GM23338 (cell line): ENCODE measurements at regions not wholly inside any gene's neighbourhood (a gene's known extent, or its start where the extent isn't known, plus 50 kb on each side); places are given as distances from the start of the nearest gene placed in this dataset.

Experiments
- ATAC-seq: fragments of 200-7000 bp; cut with Tn5 transposase; 3 replicates; pipeline ENCODE4 v1.9.1; 2020
- DNase-seq: peaks from one replicate; pipeline ENCODE4 v3.0.0-alpha.2; 2015; ENCODE audit warnings: low spot score
- H2AFZ ChIP-seq: fragments of 200-600 bp; sonication (generic); 2 replicates; pipeline ENCODE4 v1.8.0; 2016; ENCODE audit warnings: antibody characterized with exemption, mild to moderate bottlenecking, moderate library complexity
- H3F3A ChIP-seq: fragments of 200-600 bp; sonication (generic); replicated peaks from 2 replicates; pipeline ENCODE4 v1.8.0; 2017; ENCODE audit warnings: antibody characterized with exemption, mixed run types, low read depth
- H3K27ac ChIP-seq: fragments of 200-600 bp; sonication (generic); 2 replicates; pipeline ENCODE4 v1.6.1; 2016; ENCODE audit warnings: low read depth
- H3K27me3 ChIP-seq: fragments of 200-600 bp; sonication (generic); 2 replicates; pipeline ENCODE4 v1.8.0; 2016; ENCODE audit warnings: mild to moderate bottlenecking, mixed run types, moderate library complexity; ENCODE audit not compliant: insufficient read depth
- H3K36me3 ChIP-seq: fragments of 200-600 bp; sonication (generic); 2 replicates; pipeline ENCODE4 v1.8.0; 2016; ENCODE audit warnings: mild to moderate bottlenecking; ENCODE audit not compliant: insufficient read depth
- H3K4me1 ChIP-seq: fragments of 200-600 bp; sonication (generic); 2 replicates; pipeline ENCODE4 v1.8.0; 2016; ENCODE audit warnings: mild to moderate bottlenecking, moderate library complexity; ENCODE audit not compliant: insufficient read depth
- H3K4me2 ChIP-seq: fragments of 200-600 bp; sonication (generic); 2 replicates; pipeline ENCODE4 v1.7.1; 2017; ENCODE audit warnings: mixed run types
- H3K4me3 ChIP-seq: fragments of 200-600 bp; sonication (generic); 2 replicates; pipeline ENCODE4 v1.6.1; 2016; ENCODE audit warnings: mixed run types
- H3K79me2 ChIP-seq: fragments of 200-600 bp; sonication (generic); replicated peaks from 2 replicates; pipeline ENCODE4 v1.8.0; 2017; ENCODE audit warnings: mild to moderate bottlenecking; ENCODE audit not compliant: insufficient read depth
- H3K9me2 ChIP-seq: fragments of 200-600 bp; sonication (generic); 2 replicates; pipeline ENCODE4 v1.8.0; 2017; ENCODE audit not compliant: insufficient read depth
- H4K20me1 ChIP-seq: fragments of 200-600 bp; sonication (generic); replicated peaks from 2 replicates; pipeline ENCODE4 v1.8.0; 2017; ENCODE audit warnings: mild to moderate bottlenecking; ENCODE audit not compliant: insufficient read depth
- H3K27ac Mint-ChIP-seq: 2 replicates; pipeline ENCODE4 v1.8.0; 2020; ENCODE audit warnings: inconsistent platforms, mild to moderate bottlenecking, moderate library complexity, mixed read lengths
- H3K27me3 Mint-ChIP-seq: 3 replicates; pipeline ENCODE4 v1.8.0; 2022; ENCODE audit warnings: low read depth, mild to moderate bottlenecking, moderate library complexity, mixed read lengths, inconsistent platforms; ENCODE audit not compliant: insufficient read depth, poor library complexity
- H3K36me3 Mint-ChIP-seq: 3 replicates; pipeline ENCODE4 v1.8.0; 2021; ENCODE audit warnings: low read depth, mild to moderate bottlenecking, inconsistent platforms, moderate library complexity, mixed read lengths
- H3K4me1 Mint-ChIP-seq: 3 replicates; pipeline ENCODE4 v1.8.0; 2020; ENCODE audit warnings: mild to moderate bottlenecking, inconsistent platforms, mixed read lengths
- H3K4me3 Mint-ChIP-seq: 3 replicates; pipeline ENCODE4 v1.8.0; 2021; ENCODE audit warnings: moderate library complexity, mild to moderate bottlenecking, inconsistent platforms, mixed read lengths
- H3K9me3 Mint-ChIP-seq: 3 replicates; pipeline ENCODE4 v1.8.0; 2020; ENCODE audit warnings: moderate library complexity, mild to moderate bottlenecking, inconsistent platforms, mixed read lengths
- ETS1 ChIP-seq: IDR thresholded peaks from 2 replicates; pipeline ENCODE4 v1.6.1; 2016; ENCODE audit warnings: antibody characterized with exemption
- EZH2 ChIP-seq: fragments of 200-600 bp; sonication (generic); IDR thresholded peaks from one replicate; pipeline ENCODE4 v1.8.0; 2017; ENCODE audit warnings: antibody characterized with exemption, mild to moderate bottlenecking, low read depth; ENCODE audit not compliant: unreplicated experiment
- EZH2phosphoT487 ChIP-seq: fragments of 200-600 bp; sonication (generic); IDR thresholded peaks from one replicate; pipeline ENCODE4 v1.8.1; 2018; ENCODE audit warnings: antibody characterized with exemption; ENCODE audit not compliant: unreplicated experiment
- JUNB ChIP-seq: IDR thresholded peaks from one replicate; pipeline ENCODE4 v1.6.1; 2016; ENCODE audit warnings: antibody characterized with exemption; ENCODE audit not compliant: unreplicated experiment
- NANOG ChIP-seq: IDR thresholded peaks from 2 replicates; pipeline ENCODE4 v1.6.1; 2016; ENCODE audit warnings: antibody characterized with exemption, borderline replicate concordance
- REST ChIP-seq: IDR thresholded peaks from one replicate; pipeline ENCODE4 v1.6.1; 2018; ENCODE audit warnings: antibody characterized with exemption; ENCODE audit not compliant: unreplicated experiment
- STAT1 ChIP-seq: IDR thresholded peaks from one replicate; pipeline ENCODE4 v1.6.1; 2016; ENCODE audit warnings: antibody characterized with exemption; ENCODE audit not compliant: unreplicated experiment
- ZNF114 ChIP-seq: fragments of 250-450 bp; sonication (Bioruptor Pico); IDR thresholded peaks from 2 replicates; pipeline ENCODE4 v1.5.0; 2020; ENCODE audit warnings: mild to moderate bottlenecking, moderate library complexity
- ZNF331 ChIP-seq: fragments of 250-450 bp; sonication (Bioruptor Pico); IDR thresholded peaks from 2 replicates; pipeline ENCODE4 v1.5.0; 2020; ENCODE audit warnings: low read depth, mild to moderate bottlenecking, moderate library complexity

- no peak for DNase-seq
- no peak for TF ChIP-seq NANOG
- H2AFZ ChIP-seq, result no peak overlapping the region
- no peak overlapping the region for H3K4me3 ChIP-seq
- H3K36me3 Mint-ChIP-seq, result no peaks in the 10 kb centered on the region; the same call in 2 of the 3 replicates
- H3K9me3 Mint-ChIP-seq, result peaks cover 5% of the 10 kb centered on the region; the same call in 2 of the 3 replicates
- H3K4me1 ChIP-seq, result no peaks in the 10 kb centered on the region
- no peak overlapping the region for H3K27ac Mint-ChIP-seq
- H3F3A ChIP-seq, result no peaks in the 10 kb centered on the region
- peaks cover 3% of the 10 kb centered on the region for H3K27me3 Mint-ChIP-seq
- H3K4me2 ChIP-seq, result no peak overlapping the region
- peaks cover 11% of the 10 kb centered on the region; the same call in 2 of the 3 replicates for H3K4me1 Mint-ChIP-seq
- no peak overlapping the region for H3K27ac ChIP-seq
- H3K27me3 ChIP-seq, result no peaks in the 10 kb centered on the region
- no peaks in the 10 kb centered on the region for H3K9me2 ChIP-seq
- no peak overlapping the region for H3K4me3 Mint-ChIP-seq
- no peaks in the 10 kb centered on the region for H3K36me3 ChIP-seq
- no peaks in the 10 kb centered on the region for H3K79me2 ChIP-seq
- ATAC-seq, result no peak
- no peaks in the 10 kb centered on the region for H4K20me1 ChIP-seq
These were observed 123.8 kb downstream of the TEX36 start for GRCh38 chr10:125559210-125559609.

GRCh38 chr10:125557801-125558505 lies 125.0 kb downstream of the TEX36 start:
- Histone ChIP-seq H4K20me1 (no peaks in the 10 kb centered on the region), H3K27me3 (no peaks in the 10 kb centered on the region), H3K27ac (no peak overlapping the region), H3K4me3 (no peak overlapping the region), H3K4me2 (no peak overlapping the region), H2AFZ (no peak overlapping the region), H3K36me3 (no peaks in the 10 kb centered on the region), H3K9me2 (no peaks in the 10 kb centered on the region), H3K79me2 (no peaks in the 10 kb centered on the region), H3K4me1 (no peaks in the 10 kb centered on the region), H3F3A (no peaks in the 10 kb centered on the region)
- ATAC-seq (no peak), DNase-seq (no peak)
- H3K4me3 Mint-ChIP-seq, result no peak overlapping the region
- peaks cover 3% of the 10 kb centered on the region for H3K27me3 Mint-ChIP-seq
- H3K27ac Mint-ChIP-seq, result no peak overlapping the region
- no peaks in the 10 kb centered on the region for H3K36me3 Mint-ChIP-seq
- no peak for TF ChIP-seq EZH2
- TF ChIP-seq JUNB, result no peak
- TF ChIP-seq ZNF114 (CRISPR knock-in tag), result no peak
- TF ChIP-seq ZNF331 (CRISPR knock-in tag), result no peak
- TF ChIP-seq ETS1, result no peak
- H3K9me3 Mint-ChIP-seq, result peaks cover 3% of the 10 kb centered on the region; the same call in 2 of the 3 replicates
- H3K4me1 Mint-ChIP-seq, result peaks cover 11% of the 10 kb centered on the region; the same call in 2 of the 3 replicates

- Mint-ChIP-seq H3K27ac (no peak overlapping the region), H3K9me3 (peaks cover 3% of the 10 kb centered on the region; the same call in 2 of the 3 replicates), H3K4me1 (peaks cover 9% of the 10 kb centered on the region; the same call in 2 of the 3 replicates), H3K36me3 (no peaks in the 10 kb centered on the region), H3K27me3 (peaks cover 3% of the 10 kb centered on the region), H3K4me3 (no peak overlapping the region)
- no peaks in the 10 kb centered on the region for H3K36me3 ChIP-seq
- no peaks in the 10 kb centered on the region for H3K4me1 ChIP-seq
- H3K27ac ChIP-seq, result no peak overlapping the region
- H3K4me3 ChIP-seq, result no peak overlapping the region
- DNase-seq, result no peak
- no peaks in the 10 kb centered on the region for H4K20me1 ChIP-seq
- no peaks in the 10 kb centered on the region for H3F3A ChIP-seq
- ATAC-seq, result no peak
- H3K27me3 ChIP-seq, result no peaks in the 10 kb centered on the region
- no peak overlapping the region for H3K4me2 ChIP-seq
- no peak overlapping the region for H2AFZ ChIP-seq
- no peaks in the 10 kb centered on the region for H3K79me2 ChIP-seq
- H3K9me2 ChIP-seq, result no peaks in the 10 kb centered on the region
- TF ChIP-seq STAT1, result no peak
- no peak for TF ChIP-seq ETS1
- TF ChIP-seq EZH2phosphoT487, result no peak
- TF ChIP-seq ZNF331 (CRISPR knock-in tag), result no peak
- TF ChIP-seq REST, result no peak
These were observed 125.7 kb downstream of the TEX36 start for GRCh38 chr10:125557311-125557710.
